H1 (cell line): ENCODE measurements at regions not wholly inside any gene's neighbourhood (a gene's known extent, or its start where the extent isn't known, plus 50 kb on each side); places are given as distances from the start of the nearest gene placed in this dataset.

Experiments used
- CTCF ChIA-PET: fragments of 300-600 bp; sonication (Branson Sonifier 250); formaldehyde crosslinking; loops from one replicate; lab custom pipeline; 2021; ENCODE audit not compliant: partially characterized antibody; lab: Charles Lee
- POLR2A ChIA-PET: fragments of 300-600 bp; sonication (Branson Sonifier 250); formaldehyde crosslinking; loops from one replicate; lab custom pipeline; 2021; ENCODE audit warnings: inconsistent platforms; ENCODE audit not compliant: partially characterized antibody; lab: Charles Lee
- DNase-seq, 2 experiments: peaks; one replicate each; pipeline versions ENCODE4 v3.0.0 to v3.0.0-alpha.2; 2010 to 2022; ENCODE audit warnings: low spot score in 2 of 2, low read depth in 1 of 2, mixed read lengths in 1 of 2
- FAIRE-seq: peaks from 2 replicates; lab custom pipeline; 2011; peaks lifted over from hg19 to GRCh38; lab: Jason Lieb, UNC
- H2AFZ ChIP-seq: 2 replicates; pipeline ENCODE4 v1.8.1; 2012; ENCODE audit warnings: low read length, inconsistent platforms
- H2AK5ac ChIP-seq: 2 replicates; pipeline ENCODE4 v1.6.1; 2013; ENCODE audit warnings: low read depth, low read length
- H2BK120ac ChIP-seq: replicated peaks from 2 replicates; pipeline ENCODE3; 2013; ENCODE audit warnings: low read depth, low read length, inconsistent platforms
- H2BK12ac ChIP-seq: 2 replicates; pipeline ENCODE4 v1.6.1; 2013; ENCODE audit warnings: low read depth, low read length
- H2BK15ac ChIP-seq: 2 replicates; pipeline ENCODE4 v1.6.1; 2013; ENCODE audit warnings: low read length
- H2BK20ac ChIP-seq: 2 replicates; pipeline ENCODE4 v1.6.1; 2013; ENCODE audit warnings: low read length
- H2BK5ac ChIP-seq: 2 replicates; pipeline ENCODE4 v1.6.1; 2013; ENCODE audit warnings: low read depth, low read length
- H3K14ac ChIP-seq: 2 replicates; pipeline ENCODE4 v1.6.1; 2013; ENCODE audit warnings: inconsistent platforms; ENCODE audit not compliant: insufficient read length
- H3K18ac ChIP-seq: 2 replicates; pipeline ENCODE4 v1.6.1; 2013; ENCODE audit warnings: low read length; ENCODE audit errors: extremely low read depth
- H3K23ac ChIP-seq: 2 replicates; pipeline ENCODE4 v1.6.1; 2013; ENCODE audit warnings: inconsistent platforms; ENCODE audit not compliant: insufficient read length
- H3K23me2 ChIP-seq: 2 replicates; pipeline ENCODE4 v1.6.1; 2013; ENCODE audit warnings: low read depth, low read length
- H3K27ac ChIP-seq: 2 replicates; pipeline ENCODE4 v1.6.1; 2011; ENCODE audit warnings: low read depth, low read length, inconsistent platforms
- H3K27me3 ChIP-seq, 4 experiments: replicated peaks in 1 of 4; 1 replicate in 1 of 4; 2 replicates in 3 of 4; pipeline versions ENCODE4 v1.6.1 to v1.8.1; 2011 to 2013; ENCODE audit warnings: low read length in 3 of 4, mild to moderate bottlenecking in 3 of 4, inconsistent platforms in 2 of 4, mixed read lengths in 2 of 4, moderate library complexity in 1 of 4; ENCODE audit not compliant: control insufficient read depth in 3 of 4, insufficient read depth in 3 of 4; ENCODE audit errors: extremely low read depth in 1 of 4
- H3K36me3 ChIP-seq, 4 experiments: 2 replicates each; pipeline versions ENCODE4 v1.6.1 to v1.8.1; 2011 to 2013; ENCODE audit warnings: mild to moderate bottlenecking in 4 of 4, low read length in 3 of 4, moderate library complexity in 2 of 4, control low read depth in 1 of 4, inconsistent platforms in 1 of 4; ENCODE audit not compliant: insufficient read depth in 4 of 4, control insufficient read depth in 2 of 4
- H3K4ac ChIP-seq: replicated peaks from 2 replicates; pipeline ENCODE3; 2013; ENCODE audit warnings: low read length, low read depth, mixed read lengths, inconsistent platforms; ENCODE audit not compliant: insufficient read length
- H3K4me1 ChIP-seq, 4 experiments: replicated peaks in 1 of 4; 1 replicate in 1 of 4; 2 replicates in 3 of 4; pipeline versions ENCODE4 v1.6.1 to v1.8.1; 2011 to 2013; ENCODE audit warnings: low read length in 3 of 4, inconsistent platforms in 2 of 4, mixed read lengths in 1 of 4; ENCODE audit not compliant: insufficient read depth in 4 of 4, control insufficient read depth in 3 of 4
- H3K4me2 ChIP-seq, 2 experiments: 2 replicates each; pipeline versions ENCODE4 v1.6.1 to v1.8.1; 2011 to 2013; ENCODE audit warnings: low read depth in 2 of 2, low read length in 2 of 2, control low read depth in 1 of 2, inconsistent platforms in 1 of 2, mild to moderate bottlenecking in 1 of 2; ENCODE audit not compliant: insufficient read depth in 1 of 2
- H3K4me3 ChIP-seq, 4 experiments: fragments of 200-600, 300-600 bp in 1 of 4; sonication (generic), shearing (Covaris generic), sonication (Bioruptor Twin) in 1 of 4; 2 replicates each; pipeline versions ENCODE4 v1.5.1 to v1.8.1; 2011 to 2016; ENCODE audit warnings: low read length in 4 of 4, low read depth in 3 of 4, control low read depth in 2 of 4, inconsistent platforms in 2 of 4, mild to moderate bottlenecking in 2 of 4, mixed read lengths in 1 of 4, moderate library complexity in 1 of 4; ENCODE audit not compliant: insufficient read depth in 2 of 4; ENCODE audit errors: extremely low read depth in 1 of 4
- H3K56ac ChIP-seq: replicated peaks from 2 replicates; pipeline ENCODE3; 2013; ENCODE audit warnings: low read depth, mild to moderate bottlenecking, mixed read lengths, low read length, inconsistent platforms; ENCODE audit not compliant: insufficient read length
- H3K79me1 ChIP-seq: 2 replicates; pipeline ENCODE4 v1.6.1; 2013; ENCODE audit warnings: low read depth, low read length, control low read depth
- H3K79me2 ChIP-seq, 2 experiments: 2 replicates each; pipeline versions ENCODE4 v1.6.1 to v1.8.1; 2012 to 2013; ENCODE audit warnings: low read length in 2 of 2, mild to moderate bottlenecking in 2 of 2, inconsistent platforms in 1 of 2; ENCODE audit not compliant: insufficient read depth in 2 of 2, control insufficient read depth in 1 of 2
- H3K9ac ChIP-seq, 4 experiments: replicated peaks in 1 of 4; 1 replicate in 1 of 4; 2 replicates in 3 of 4; pipeline versions ENCODE4 v1.6.1 to v1.8.1; 2011 to 2013; ENCODE audit warnings: low read depth in 3 of 4, low read length in 3 of 4, control low read depth in 2 of 4, mild to moderate bottlenecking in 2 of 4, moderate library complexity in 2 of 4, inconsistent platforms in 1 of 4; ENCODE audit errors: extremely low read depth in 1 of 4
- H3K9me3 ChIP-seq, 2 experiments: 2 replicates each; pipeline versions ENCODE4 v1.6.1 to v1.8.1; 2012 to 2013; ENCODE audit warnings: mild to moderate bottlenecking in 2 of 2, moderate library complexity in 2 of 2, control low read depth in 1 of 2, inconsistent platforms in 1 of 2, low read depth in 1 of 2, low read length in 1 of 2, mixed read lengths in 1 of 2; ENCODE audit not compliant: insufficient read depth in 2 of 2
- H4K20me1 ChIP-seq, 2 experiments: replicated peaks in 1 of 2; 2 replicates each; pipeline versions ENCODE3 to v1.8.1; 2011 to 2013; ENCODE audit warnings: inconsistent platforms in 2 of 2, low read length in 2 of 2, mild to moderate bottlenecking in 1 of 2; ENCODE audit not compliant: insufficient read depth in 2 of 2, control insufficient read depth in 1 of 2
- H4K5ac ChIP-seq: 2 replicates; pipeline ENCODE4 v1.6.1; 2013; ENCODE audit warnings: low read length, low read depth, mixed read lengths, inconsistent platforms; ENCODE audit not compliant: insufficient read length
- H4K8ac ChIP-seq: 2 replicates; pipeline ENCODE4 v1.8.0; 2013; ENCODE audit warnings: mild to moderate bottlenecking, moderate library complexity, low read length, inconsistent platforms; ENCODE audit not compliant: insufficient read depth; ENCODE audit errors: extremely low read depth
- H4K91ac ChIP-seq: replicated peaks from 2 replicates; pipeline ENCODE3; 2013; ENCODE audit warnings: low read length, mixed read lengths, inconsistent platforms; ENCODE audit not compliant: insufficient read length
- ATF3 ChIP-seq: IDR thresholded peaks from 2 replicates; pipeline ENCODE4 v1.6.1; 2011; ENCODE audit warnings: low read depth, mild to moderate bottlenecking, low read length; ENCODE audit not compliant: insufficient read depth
- BCL11A ChIP-seq, 2 experiments: IDR thresholded peaks; one replicate each; pipeline ENCODE4 v1.6.1; 2011; ENCODE audit warnings: low read depth in 2 of 2, low read length in 2 of 2, mild to moderate bottlenecking in 2 of 2
- BRCA1 ChIP-seq: IDR thresholded peaks from 2 replicates; pipeline ENCODE4 v1.6.1; 2012; ENCODE audit warnings: low read depth, low read length, improper control_type of control experiment
- CHD1 ChIP-seq: IDR thresholded peaks from 2 replicates; pipeline ENCODE4 v1.6.1; 2012; ENCODE audit warnings: low read depth, low read length, improper control_type of control experiment
- EGR1 ChIP-seq: IDR thresholded peaks from 2 replicates; pipeline ENCODE4 v1.6.1; 2011; ENCODE audit warnings: low read depth, low read length, borderline replicate concordance
- EP300 ChIP-seq, 2 experiments: IDR thresholded peaks; 1 replicate in 1 of 2; 2 replicates in 1 of 2; pipeline ENCODE4 v1.6.1; 2011 to 2012; ENCODE audit warnings: low read depth in 2 of 2, low read length in 2 of 2, mild to moderate bottlenecking in 2 of 2, borderline replicate concordance in 1 of 2, inconsistent platforms in 1 of 2, moderate library complexity in 1 of 2
- HDAC2 ChIP-seq, 2 experiments: fragments of 300-600 bp in 1 of 2; sonication (generic) in 1 of 2; IDR thresholded peaks; 2 replicates each; pipeline ENCODE4 v1.6.1; 2011 to 2012; ENCODE audit warnings: low read depth in 2 of 2, low read length in 2 of 2, mild to moderate bottlenecking in 2 of 2, moderate library complexity in 2 of 2, borderline replicate concordance in 1 of 2, inconsistent platforms in 1 of 2
- MAFK ChIP-seq: IDR thresholded peaks from 2 replicates; pipeline ENCODE4 v1.6.1; 2012; ENCODE audit warnings: low read depth, mild to moderate bottlenecking, improper control_type of control experiment, low read length
- MAX ChIP-seq: IDR thresholded peaks from 2 replicates; pipeline ENCODE4 v1.6.1; 2012; ENCODE audit warnings: inconsistent platforms
- POLR2AphosphoS5 ChIP-seq: IDR thresholded peaks from 2 replicates; pipeline ENCODE4 v1.6.1; 2011; ENCODE audit warnings: low read depth, low read length
- SP4 ChIP-seq: IDR thresholded peaks from 2 replicates; pipeline ENCODE4 v1.6.1; 2012; ENCODE audit warnings: low read length, inconsistent platforms
- SRF ChIP-seq: IDR thresholded peaks from 2 replicates; pipeline ENCODE4 v1.6.1; 2011; ENCODE audit warnings: mild to moderate bottlenecking, low read depth, low read length, moderate library complexity
- TAF1 ChIP-seq: IDR thresholded peaks from 2 replicates; pipeline ENCODE4 v1.6.1; 2011; ENCODE audit warnings: mild to moderate bottlenecking, low read depth, low read length
- WGBS, 2 experiments: shearing (Covaris generic) in 1 of 2; methylation state at CpG; one replicate each; pipeline versions ENCODE4 v1.1.6 to v1.1.7; 2013 to 2015; ENCODE audit warnings: low lambda C conversion rate in 2 of 2, mixed read lengths in 2 of 2, inconsistent platforms in 1 of 2, low coverage in 1 of 2, missing lambda C conversion rate in 1 of 2; ENCODE audit not compliant: insufficient replicate concordance in 2 of 2, insufficient coverage in 1 of 2, insufficient read length in 1 of 2; ENCODE audit errors: extremely low coverage in 1 of 2, missing lambda C conversion rate in 1 of 2; 5-methylcytosine and 5-hydroxymethylcytosine counted together

- no peak overlapping the region for H2BK20ac ChIP-seq
- FAIRE-seq (no peak), DNase-seq (no peak)
- no peak overlapping the region for H3K9ac ChIP-seq
- no peak overlapping the region for H4K8ac ChIP-seq
- no peak overlapping the region for H4K91ac ChIP-seq
- no peak overlapping the region for H3K4me2 ChIP-seq
- no peaks in the 10 kb centered on the region for H3K23me2 ChIP-seq
- H3K27me3 ChIP-seq, result no peaks in the 10 kb centered on the region
- no peaks in the 10 kb centered on the region for H3K79me2 ChIP-seq
- H3K36me3 ChIP-seq, result no peaks in the 10 kb centered on the region
- ChIA-PET CTCF (interaction anchor here (0.8 to 3.1 kb wide), 3 partner anchors 10 to 238 kb away, joined by 3 to 13 read pairs (median 3); no protein-coding TSS in a partner anchor), POLR2A (no interaction called here)
- no peak overlapping the region for H2AFZ ChIP-seq
- WGBS, 2 experiments, result 91% methylated on average over 2 of the region's 2 CpGs; no CpG with 5 or more reads in 1 of the 2 experiments
- H3K27ac ChIP-seq, result no peak overlapping the region
- no peak overlapping the region for H3K18ac ChIP-seq
- no peak overlapping the region for H2BK5ac ChIP-seq
- H3K56ac ChIP-seq, result no peak overlapping the region
- H2AK5ac ChIP-seq, result no peak overlapping the region
- no peak overlapping the region for H4K5ac ChIP-seq
- no peaks in the 10 kb centered on the region for H3K4me1 ChIP-seq
- H3K14ac ChIP-seq, result no peak overlapping the region
- no peaks in the 10 kb centered on the region for H4K20me1 ChIP-seq
- H3K23ac ChIP-seq, result no peak overlapping the region
- no peaks in the 10 kb centered on the region for H3K79me1 ChIP-seq
- no peak overlapping the region for H2BK15ac ChIP-seq
- no peak overlapping the region for H2BK12ac ChIP-seq
- no peaks in the 10 kb centered on the region for H3K9me3 ChIP-seq
- no peak overlapping the region for H2BK120ac ChIP-seq
- no peak overlapping the region for H3K4ac ChIP-seq
- H3K4me3 ChIP-seq, result no peak overlapping the region
- no peak for TF ChIP-seq ATF3
- no peak for TF ChIP-seq BRCA1
- no peak for TF ChIP-seq BCL11A (IDR thresholded peaks at IDR 0.05; ENCODE audit: low read depth in 2 of 2, low read length in 2 of 2)
- no peak for TF ChIP-seq CHD1
- no peak for TF ChIP-seq SRF
- no peak for TF ChIP-seq MAFK
- no peak for TF ChIP-seq TAF1
- TF ChIP-seq POLR2AphosphoS5, result no peak
- no peak for TF ChIP-seq MAX
- no peak for TF ChIP-seq EP300 (IDR thresholded peaks at IDR 0.05; ENCODE audit: borderline replicate concordance in 1 of 2, low read depth in 2 of 2, low read length in 2 of 2)
- no peak for TF ChIP-seq SP4
- TF ChIP-seq EGR1, result no peak
- TF ChIP-seq HDAC2 (IDR thresholded peaks at IDR 0.05; ENCODE audit: borderline replicate concordance in 1 of 2, low read depth in 2 of 2, low read length in 2 of 2), result no peak
Measured at GRCh38 chr11:115916608-115917007, 412.4 kb upstream of the CADM1 start.
